Activated B cell treated with CpG ODN at 0.5 μM for 24 hours (primary cell): ENCODE measurements at regions not wholly inside any gene's neighbourhood (a gene's known extent, or its start where the extent isn't known, plus 50 kb on each side); places are given as distances from the start of the nearest gene placed in this dataset.

Experiments used
- ATAC-seq: fragments of 200-7000 bp; cut with Tn5 transposase; one replicate; pipeline ENCODE4 v1.10.0; 2021; ENCODE audit warnings: low read depth, mild to moderate bottlenecking, moderate library complexity
- CTCF ChIA-PET: fragments of 350-600 bp; sonication (Branson Sonifier 250); formaldehyde crosslinking; loops from one replicate; lab custom pipeline; 2021; ENCODE audit warnings: antibody characterized with exemption; lab: Charles Lee
- POLR2A ChIA-PET: fragments of 350-600 bp; sonication (Branson Sonifier 250); formaldehyde crosslinking; loops from one replicate; lab custom pipeline; 2021; ENCODE audit warnings: antibody characterized with exemption; lab: Charles Lee
- DNase-seq: peaks from one replicate; pipeline ENCODE4 v3.0.0; 2022
- H3K27ac Mint-ChIP-seq: one replicate; pipeline ENCODE4 v1.8.0; 2020; ENCODE audit warnings: mixed read lengths
- H3K27me3 Mint-ChIP-seq: one replicate; pipeline ENCODE4 v1.8.0; 2021; ENCODE audit warnings: mixed read lengths
- H3K36me3 Mint-ChIP-seq: one replicate; pipeline ENCODE4 v1.8.0; 2021; ENCODE audit warnings: low read depth, mixed read lengths
- H3K4me1 Mint-ChIP-seq: one replicate; pipeline ENCODE4 v1.8.0; 2021; ENCODE audit warnings: mixed read lengths
- H3K4me3 Mint-ChIP-seq: one replicate; pipeline ENCODE4 v1.8.0; 2020; ENCODE audit warnings: mild to moderate bottlenecking, mixed read lengths
- H3K9me3 Mint-ChIP-seq: one replicate; pipeline ENCODE4 v1.8.0; 2020; ENCODE audit warnings: mixed read lengths
- intact Hi-C: fragments of 100-400 bp; cut with micrococcal nuclease; formaldehyde crosslinking; loops from one replicate; pipeline ENCODE4 v1.15.1; 2024
- TF ChIP-seq, protein P1 (sequence below): fragments of 200-600 bp; IDR thresholded peaks from one replicate; pipeline ENCODE4 v1.8.0; 2022; ENCODE audit warnings: antibody characterized with exemption, mild to moderate bottlenecking

DNA sequence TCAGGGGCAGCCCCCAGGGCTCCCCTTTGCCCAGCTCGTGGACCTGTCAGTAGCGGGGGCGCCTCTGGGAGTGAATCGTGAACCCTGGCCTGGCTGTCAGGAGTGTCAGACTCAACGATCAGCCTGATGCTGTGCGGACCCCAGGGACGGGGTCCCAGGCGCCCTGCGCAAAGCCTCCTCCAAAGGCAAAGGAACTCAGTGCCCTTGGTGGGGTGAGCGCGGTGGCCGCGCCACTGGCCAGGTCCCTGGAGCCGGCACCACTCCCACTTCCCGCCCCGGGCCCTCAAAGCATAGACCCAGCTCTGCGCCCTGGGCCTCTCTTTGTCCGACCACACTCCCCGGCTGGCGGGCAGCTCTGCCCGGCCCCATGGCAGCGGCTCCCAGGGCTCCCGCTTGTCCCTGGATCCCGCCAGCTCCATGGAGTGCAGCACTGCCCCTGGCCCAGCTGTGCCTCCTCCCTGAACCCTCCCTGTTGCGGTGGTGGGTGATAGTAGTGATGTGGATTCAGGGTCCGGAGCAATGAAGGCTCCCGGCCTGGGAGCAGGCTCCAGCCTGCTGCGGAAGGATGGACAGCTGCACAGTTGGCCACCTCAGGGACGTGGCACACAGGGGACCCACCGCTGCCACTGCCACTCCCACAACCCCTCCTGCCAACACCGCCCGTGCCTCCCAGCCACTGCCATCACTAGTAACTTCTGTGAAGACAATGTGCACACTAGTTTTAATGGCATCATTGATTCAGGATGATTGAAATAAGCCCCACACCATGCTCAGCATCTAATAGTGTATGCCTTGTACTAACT lies 263.8 kb downstream of the ZBBX start:
- H3K9me3 Mint-ChIP-seq, result peaks cover 2% of the 10 kb centered on the region
- TF ChIP-seq, protein P1, sequence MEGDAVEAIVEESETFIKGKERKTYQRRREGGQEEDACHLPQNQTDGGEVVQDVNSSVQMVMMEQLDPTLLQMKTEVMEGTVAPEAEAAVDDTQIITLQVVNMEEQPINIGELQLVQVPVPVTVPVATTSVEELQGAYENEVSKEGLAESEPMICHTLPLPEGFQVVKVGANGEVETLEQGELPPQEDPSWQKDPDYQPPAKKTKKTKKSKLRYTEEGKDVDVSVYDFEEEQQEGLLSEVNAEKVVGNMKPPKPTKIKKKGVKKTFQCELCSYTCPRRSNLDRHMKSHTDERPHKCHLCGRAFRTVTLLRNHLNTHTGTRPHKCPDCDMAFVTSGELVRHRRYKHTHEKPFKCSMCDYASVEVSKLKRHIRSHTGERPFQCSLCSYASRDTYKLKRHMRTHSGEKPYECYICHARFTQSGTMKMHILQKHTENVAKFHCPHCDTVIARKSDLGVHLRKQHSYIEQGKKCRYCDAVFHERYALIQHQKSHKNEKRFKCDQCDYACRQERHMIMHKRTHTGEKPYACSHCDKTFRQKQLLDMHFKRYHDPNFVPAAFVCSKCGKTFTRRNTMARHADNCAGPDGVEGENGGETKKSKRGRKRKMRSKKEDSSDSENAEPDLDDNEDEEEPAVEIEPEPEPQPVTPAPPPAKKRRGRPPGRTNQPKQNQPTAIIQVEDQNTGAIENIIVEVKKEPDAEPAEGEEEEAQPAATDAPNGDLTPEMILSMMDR, result no peak
- intact Hi-C loops, result no loop called here
- no peaks in the 10 kb centered on the region for H3K4me1 Mint-ChIP-seq
- no peaks in the 10 kb centered on the region for H3K27me3 Mint-ChIP-seq
- no peak overlapping the region for H3K27ac Mint-ChIP-seq
- no peaks in the 10 kb centered on the region for H3K36me3 Mint-ChIP-seq
- ATAC-seq (no peak), DNase-seq (peak; percentile 14)
- H3K4me3 Mint-ChIP-seq, result no peak overlapping the region
- POLR2A ChIA-PET, result no interaction called here
- CTCF ChIA-PET, result no interaction called here

DNA sequence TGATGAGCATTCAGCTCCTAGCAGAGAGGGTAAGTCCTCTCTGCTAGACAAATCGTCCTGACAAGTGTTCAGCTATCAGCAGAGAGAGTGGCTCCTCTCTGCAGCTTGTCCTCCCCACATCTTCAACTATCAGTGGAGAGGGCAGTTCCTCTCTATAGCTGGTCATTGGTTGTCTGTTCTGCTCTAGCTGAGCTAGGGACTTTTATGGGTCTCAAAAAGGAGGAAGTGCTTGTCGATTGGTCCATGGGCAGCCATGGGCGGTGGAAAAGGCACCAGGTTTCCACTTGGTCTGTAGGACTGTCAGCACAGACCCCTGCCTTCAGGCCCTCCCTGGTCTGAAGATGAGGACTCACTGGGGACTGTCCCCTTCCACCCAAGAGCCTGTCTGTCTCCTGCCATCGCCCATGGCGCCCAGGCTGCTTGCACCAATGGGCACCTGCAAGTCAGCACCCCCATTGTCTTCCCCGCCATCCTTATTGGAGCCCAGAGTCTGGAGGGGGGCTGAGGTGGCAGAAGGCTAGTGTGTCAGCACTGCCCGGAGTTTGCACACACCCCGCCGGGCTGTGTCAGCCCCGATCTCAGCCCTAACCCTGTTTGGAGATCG lies 264.7 kb downstream of the ZBBX start:
- TF ChIP-seq, protein P1, result no peak
- H3K36me3 Mint-ChIP-seq, result no peaks in the 10 kb centered on the region
- H3K27ac Mint-ChIP-seq, result no peak overlapping the region
- no peaks in the 10 kb centered on the region for H3K27me3 Mint-ChIP-seq
- no peak overlapping the region for H3K4me3 Mint-ChIP-seq
- CTCF ChIA-PET, result no interaction called here
- POLR2A ChIA-PET, result no interaction called here
- intact Hi-C loops, result no loop called here
- no peak for DNase-seq
- ATAC-seq, result no peak
- peaks cover 2% of the 10 kb centered on the region for H3K9me3 Mint-ChIP-seq
- H3K4me1 Mint-ChIP-seq, result no peaks in the 10 kb centered on the region

DNA sequence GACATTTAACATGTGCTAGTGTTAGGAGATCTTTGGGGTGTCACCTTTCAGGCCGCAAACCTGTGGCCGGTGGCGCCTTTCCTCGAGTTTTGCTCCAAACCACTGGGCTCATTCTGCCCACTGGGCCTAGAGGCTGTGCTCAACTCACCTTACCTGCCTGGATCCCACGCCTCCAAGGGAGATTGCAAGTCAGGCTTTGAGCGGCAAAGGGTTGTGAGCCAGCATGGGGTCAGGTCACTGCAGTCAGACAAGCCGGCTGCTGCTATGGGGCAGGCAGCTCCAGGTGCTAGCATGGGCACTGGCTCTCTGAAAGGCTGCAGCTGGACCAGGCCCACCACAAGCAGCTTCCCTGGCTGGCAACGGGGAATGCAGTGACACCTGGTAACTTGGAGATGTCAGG lies 265.5 kb downstream of the ZBBX start:
- Mint-ChIP-seq H3K9me3 (peaks cover 2% of the 10 kb centered on the region), H3K27me3 (no peaks in the 10 kb centered on the region), H3K27ac (no peak overlapping the region), H3K4me3 (no peak overlapping the region), H3K4me1 (no peaks in the 10 kb centered on the region), H3K36me3 (no peaks in the 10 kb centered on the region)
- CTCF ChIA-PET, result no interaction called here
- TF ChIP-seq, protein P1, result no peak
- ATAC-seq (no peak), DNase-seq (no peak)
- POLR2A ChIA-PET, result no interaction called here
- intact Hi-C loops, result no loop called here

DNA sequence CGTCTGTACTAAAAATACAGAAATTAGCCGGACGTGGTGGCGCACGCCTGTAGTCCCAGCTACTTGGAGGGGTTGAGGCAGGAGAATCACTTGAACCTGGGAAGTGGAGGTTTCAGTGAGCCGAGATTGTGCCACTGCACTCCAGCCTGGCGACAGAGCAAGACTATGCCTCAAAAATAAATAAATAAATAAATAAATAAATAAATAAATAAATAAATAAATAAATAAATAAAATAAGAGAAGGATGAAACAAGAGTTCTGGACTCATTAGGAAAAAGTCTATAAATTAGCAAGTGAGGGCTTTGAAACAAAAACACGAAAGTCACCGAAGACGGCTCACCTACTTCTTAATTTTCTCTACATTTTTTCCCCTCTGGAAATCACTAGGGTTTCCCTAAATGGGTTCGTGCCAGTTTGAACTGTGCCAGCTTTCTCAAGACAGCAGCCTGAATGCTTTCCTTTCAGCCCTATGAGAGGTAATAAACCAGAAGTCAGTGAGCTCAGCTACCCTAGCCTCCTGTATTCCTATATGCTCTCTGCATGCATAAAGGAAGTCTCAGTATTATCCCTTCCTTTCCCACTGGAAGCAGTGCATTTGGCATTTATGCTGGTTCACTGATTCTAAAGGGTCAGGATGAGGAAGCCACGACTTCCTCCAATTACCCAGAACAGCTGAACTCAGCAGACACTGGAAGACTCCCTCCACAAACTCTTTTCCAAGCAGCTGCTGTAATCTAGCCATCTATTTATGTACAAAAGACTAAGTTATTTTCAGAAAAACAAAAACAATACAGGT lies 266.9 kb downstream of the ZBBX start:
- Mint-ChIP-seq H3K27me3 (no peaks in the 10 kb centered on the region), H3K27ac (no peak overlapping the region), H3K4me3 (no peak overlapping the region), H3K36me3 (no peaks in the 10 kb centered on the region), H3K9me3 (peaks cover 2% of the 10 kb centered on the region), H3K4me1 (no peaks in the 10 kb centered on the region)
- DNase-seq (no peak), ATAC-seq (no peak)
- ChIA-PET CTCF (no interaction called here), POLR2A (no interaction called here)
- intact Hi-C loops, result no loop called here
- TF ChIP-seq, protein P1, result no peak

DNA sequence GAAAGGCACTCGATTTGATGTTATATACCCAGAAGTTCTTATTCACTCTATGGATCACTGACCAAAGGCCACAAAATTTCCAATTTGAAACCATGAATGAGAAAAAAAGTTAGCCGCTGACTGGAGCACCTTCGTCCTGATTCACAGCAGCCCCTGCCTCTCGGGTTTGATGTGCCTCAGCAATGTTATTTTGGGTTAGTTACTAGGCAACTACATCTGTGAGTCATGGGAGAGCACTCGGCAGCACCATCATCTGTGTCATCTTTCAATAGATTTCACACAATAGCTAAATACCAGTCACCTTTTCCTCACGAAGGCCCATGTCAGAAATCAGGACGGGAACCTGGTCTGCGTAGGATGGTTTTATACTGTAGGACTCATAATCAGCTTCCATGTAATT lies 269.2 kb downstream of the ZBBX start:
- TF ChIP-seq, protein P1, result no peak
- Mint-ChIP-seq H3K4me3 (no peak overlapping the region), H3K9me3 (no peaks in the 10 kb centered on the region), H3K27me3 (no peaks in the 10 kb centered on the region), H3K27ac (no peak overlapping the region), H3K36me3 (no peaks in the 10 kb centered on the region), H3K4me1 (no peaks in the 10 kb centered on the region)
- intact Hi-C loops, result no loop called here
- CTCF ChIA-PET, result no interaction called here
- DNase-seq (no peak), ATAC-seq (no peak)
- POLR2A ChIA-PET, result no interaction called here
